ENCODE measurements at regions not wholly inside any gene's neighbourhood (a gene's known extent, or its start where the extent isn't known, plus 50 kb on each side); places are given as distances from the start of the nearest gene placed in this dataset.
A peak's percentile ranks its signal among the peaks of the same experiment; 100 is the strongest.

GRCh38 chr9:113651896-113652295, 188.4 kb downstream of the RGS3 start:
- TF ChIP-seq CTCF (conservative IDR thresholded peaks at IDR 0.05; ENCODE audit: control insufficient read depth, insufficient read depth, low read depth, low read length), result no peak
- no peak overlapping the region for H3K4me3 ChIP-seq (ENCODE audit: control insufficient read depth, low read depth, low read length)
- no peak for DNase-seq (ENCODE audit: low read depth)

- TF ChIP-seq CTCF (conservative IDR thresholded peaks at IDR 0.05; ENCODE audit: control insufficient read depth, insufficient read depth, low read depth, low read length), result no peak
- H3K4me3 ChIP-seq (ENCODE audit: control insufficient read depth, low read depth, low read length), result no peak overlapping the region
- no peak for DNase-seq (ENCODE audit: low read depth)
Observed at GRCh38 chr9:113652355-113653152, 189.0 kb downstream of the RGS3 start.

- no peak for DNase-seq (ENCODE audit: low read depth)
- no peak overlapping the region for H3K4me3 ChIP-seq (ENCODE audit: control insufficient read depth, low read depth, low read length)
- no peak for TF ChIP-seq CTCF (conservative IDR thresholded peaks at IDR 0.05; ENCODE audit: control insufficient read depth, insufficient read depth, low read depth, low read length)
Observed at GRCh38 chr9:113653746-113654604, 190.4 kb downstream of the RGS3 start.

GRCh38 chr9:113654605-113655428, 191.3 kb downstream of the RGS3 start:
- H3K4me3 ChIP-seq (ENCODE audit: control insufficient read depth, low read depth, low read length), result no peak overlapping the region
- TF ChIP-seq CTCF (conservative IDR thresholded peaks at IDR 0.05; ENCODE audit: control insufficient read depth, insufficient read depth, low read depth, low read length), result no peak
- DNase-seq (ENCODE audit: low read depth), result peak; percentile 50

DNA sequence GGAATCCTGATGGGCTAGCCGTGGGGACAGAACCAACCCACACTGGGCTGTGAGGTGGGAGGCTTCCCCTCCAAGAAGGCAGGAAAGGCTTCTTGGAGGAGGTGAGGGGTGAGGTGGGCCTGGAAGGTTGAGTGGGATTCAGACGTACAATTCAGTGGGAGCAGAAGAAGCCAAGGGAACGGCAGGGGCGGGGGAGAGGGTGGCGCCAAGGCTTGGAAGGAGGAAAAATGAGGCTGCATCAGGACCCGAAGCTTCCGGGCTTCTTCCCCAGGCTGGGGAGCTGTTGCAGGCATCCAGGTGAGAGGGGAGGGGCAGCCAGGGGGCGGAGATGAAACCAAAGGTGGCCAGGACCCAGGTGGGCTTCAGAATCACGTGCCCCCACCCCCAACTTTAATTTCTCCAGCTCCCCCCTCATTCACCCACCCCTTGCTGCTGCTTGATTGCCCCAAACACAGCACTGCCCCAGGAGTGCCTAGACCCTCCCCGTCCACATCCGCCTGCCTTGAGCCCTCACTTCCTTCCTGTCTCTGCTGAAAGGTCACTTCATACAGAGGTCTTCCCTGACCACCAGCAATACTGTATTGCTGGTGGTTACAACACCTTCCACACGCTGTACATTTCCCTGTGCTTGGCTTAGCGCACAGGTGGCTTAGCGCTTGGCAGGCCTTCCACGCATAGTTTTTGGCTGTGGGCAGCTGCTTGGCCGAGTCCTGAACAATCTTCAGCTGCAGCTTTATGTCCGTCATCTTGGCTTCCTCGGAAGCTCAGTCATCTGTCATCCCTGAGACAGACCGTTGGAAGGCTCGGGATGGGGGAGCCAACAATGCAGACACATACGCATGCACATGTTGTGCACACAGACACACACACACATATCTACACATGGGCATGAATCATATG, 193.5 kb downstream of the RGS3 start:
- DNase-seq (ENCODE audit: low read depth), result no peak
- no peak overlapping the region for H3K4me3 ChIP-seq (ENCODE audit: control insufficient read depth, low read depth, low read length)
- no peak for TF ChIP-seq CTCF (conservative IDR thresholded peaks at IDR 0.05; ENCODE audit: control insufficient read depth, insufficient read depth, low read depth, low read length)
